Keratinocyte (primary cell): ENCODE measurements at regions not wholly inside any gene's neighbourhood (a gene's known extent, or its start where the extent isn't known, plus 50 kb on each side); places are given as distances from the start of the nearest gene placed in this dataset.
A peak's percentile ranks its signal among the peaks of the same experiment; 100 is the strongest.
"Not testable (repeated sequence)": the region's sequence is repeated elsewhere in the genome, so short reads cannot be mapped to it uniquely, and the experiment has no call there.

ENCODE experiments used
- DNase-seq: peaks from one replicate; pipeline ENCODE4 v3.0.0-alpha.2; 2011; ENCODE audit warnings: low read depth, missing footprints, low spot score
- FAIRE-seq: peaks from 2 replicates; lab custom pipeline; 2011; peaks lifted over from hg19 to GRCh38; lab: Jason Lieb, UNC
- H2AFZ ChIP-seq: 2 replicates; pipeline ENCODE4 v1.6.0; 2012; ENCODE audit warnings: low read length, control low read depth, inconsistent platforms; ENCODE audit not compliant: control insufficient read depth
- H3K27ac ChIP-seq: 2 replicates; pipeline ENCODE4 v1.5.1; 2011; ENCODE audit warnings: low read length; ENCODE audit not compliant: control insufficient read depth, insufficient read depth
- H3K27me3 ChIP-seq: 3 replicates; pipeline ENCODE4 v1.6.0; 2011; ENCODE audit warnings: low read length; ENCODE audit not compliant: control insufficient read depth, insufficient read depth; ENCODE audit errors: extremely low read depth
- H3K36me3 ChIP-seq, 2 experiments: 2 replicates in 1 of 2; 3 replicates in 1 of 2; pipeline ENCODE4 v1.5.1; 2011; ENCODE audit warnings: low read length in 2 of 2, mild to moderate bottlenecking in 1 of 2; ENCODE audit not compliant: control insufficient read depth in 2 of 2, insufficient read depth in 2 of 2; ENCODE audit errors: extremely low read depth in 1 of 2
- H3K4me1 ChIP-seq: 3 replicates; pipeline ENCODE4 v1.5.1; 2011; ENCODE audit warnings: low read length; ENCODE audit not compliant: control insufficient read depth, insufficient read depth; ENCODE audit errors: extremely low read depth
- H3K4me2 ChIP-seq: 3 replicates; pipeline ENCODE4 v1.6.0; 2011; ENCODE audit warnings: low read depth, low read length; ENCODE audit not compliant: control insufficient read depth, insufficient read depth; ENCODE audit errors: extremely low read depth
- H3K4me3 ChIP-seq, 3 experiments: fragments of 200-600 bp in 1 of 3; sonication (generic) in 1 of 3; 2 replicates in 2 of 3; 3 replicates in 1 of 3; pipeline ENCODE4 v1.5.1; 2011 to 2016; ENCODE audit warnings: low read length in 3 of 3, mild to moderate bottlenecking in 3 of 3, control low read depth in 2 of 3, inconsistent platforms in 1 of 3, low read depth in 1 of 3, mixed read lengths in 1 of 3, mixed run types in 1 of 3, moderate library complexity in 1 of 3; ENCODE audit not compliant: control insufficient read depth in 2 of 3, insufficient read depth in 2 of 3; ENCODE audit errors: extremely low read depth in 1 of 3
- H3K79me2 ChIP-seq: 2 replicates; pipeline ENCODE4 v1.6.0; 2012; ENCODE audit warnings: low read length; ENCODE audit not compliant: control insufficient read depth, insufficient read depth
- H3K9ac ChIP-seq: 3 replicates; pipeline ENCODE4 v1.6.0; 2011; ENCODE audit warnings: low read length; ENCODE audit not compliant: control insufficient read depth, insufficient read depth; ENCODE audit errors: extremely low read depth
- H3K9me1 ChIP-seq: 3 replicates; pipeline ENCODE4 v1.6.0; 2011; ENCODE audit warnings: low read length; ENCODE audit not compliant: control insufficient read depth, insufficient read depth; ENCODE audit errors: extremely low read depth
- H3K9me3 ChIP-seq: 2 replicates; pipeline ENCODE4 v1.5.1; 2012; ENCODE audit warnings: low read depth, low read length; ENCODE audit not compliant: control insufficient read depth
- H4K20me1 ChIP-seq: 3 replicates; pipeline ENCODE4 v1.6.0; 2011; ENCODE audit warnings: low read length; ENCODE audit not compliant: control insufficient read depth, insufficient read depth; ENCODE audit errors: extremely low read depth
- EZH2 ChIP-seq: IDR thresholded peaks from one replicate; pipeline ENCODE4 v1.6.1; 2012; ENCODE audit warnings: inconsistent platforms, mild to moderate bottlenecking, low read length, moderate library complexity
- dilution Hi-C: fragments of 300-500 bp; cut with MboI; formaldehyde crosslinking; loops from one replicate; pipeline ENCODE4 v1.7.0; 2020; ENCODE audit warnings: low sequenced_read_pairs; ENCODE audit not compliant: extremely low pct_ligation_motif_present
- TF ChIP-seq, protein P1 (sequence below), 3 experiments: IDR thresholded peaks in 1 of 3; conservative IDR thresholded peaks in 1 of 3; optimal IDR thresholded peaks in 1 of 3; 2 replicates in 2 of 3; 3 replicates in 1 of 3; pipeline versions ENCODE3 to v1.5.1; 2011; ENCODE audit warnings: low read length in 3 of 3, mild to moderate bottlenecking in 3 of 3, moderate library complexity in 2 of 3, control low read depth in 1 of 3, inconsistent platforms in 1 of 3; ENCODE audit not compliant: insufficient read depth in 2 of 3; ENCODE audit errors: extremely low read depth in 1 of 3

GRCh38 chr14:56004786-56005185 lies 113.4 kb upstream of the PELI2 start:
- TF ChIP-seq EZH2: no peak
- TF ChIP-seq, protein P1, sequence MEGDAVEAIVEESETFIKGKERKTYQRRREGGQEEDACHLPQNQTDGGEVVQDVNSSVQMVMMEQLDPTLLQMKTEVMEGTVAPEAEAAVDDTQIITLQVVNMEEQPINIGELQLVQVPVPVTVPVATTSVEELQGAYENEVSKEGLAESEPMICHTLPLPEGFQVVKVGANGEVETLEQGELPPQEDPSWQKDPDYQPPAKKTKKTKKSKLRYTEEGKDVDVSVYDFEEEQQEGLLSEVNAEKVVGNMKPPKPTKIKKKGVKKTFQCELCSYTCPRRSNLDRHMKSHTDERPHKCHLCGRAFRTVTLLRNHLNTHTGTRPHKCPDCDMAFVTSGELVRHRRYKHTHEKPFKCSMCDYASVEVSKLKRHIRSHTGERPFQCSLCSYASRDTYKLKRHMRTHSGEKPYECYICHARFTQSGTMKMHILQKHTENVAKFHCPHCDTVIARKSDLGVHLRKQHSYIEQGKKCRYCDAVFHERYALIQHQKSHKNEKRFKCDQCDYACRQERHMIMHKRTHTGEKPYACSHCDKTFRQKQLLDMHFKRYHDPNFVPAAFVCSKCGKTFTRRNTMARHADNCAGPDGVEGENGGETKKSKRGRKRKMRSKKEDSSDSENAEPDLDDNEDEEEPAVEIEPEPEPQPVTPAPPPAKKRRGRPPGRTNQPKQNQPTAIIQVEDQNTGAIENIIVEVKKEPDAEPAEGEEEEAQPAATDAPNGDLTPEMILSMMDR (optimal IDR thresholded peaks at IDR 0.05 in 1 of 3, IDR thresholded peaks at IDR 0.05 in 1 of 3, conservative IDR thresholded peaks at IDR 0.05 in 1 of 3; ENCODE audit: extremely low read depth in 1 of 3, insufficient read depth in 2 of 3, low read length in 3 of 3): no peak
- H3K4me2 ChIP-seq: peak overlapping the region; percentile 65
- H4K20me1 ChIP-seq: no peaks in the 10 kb centered on the region
- peak overlapping the region; percentile 57 for H3K9ac ChIP-seq
- H3K9me3 ChIP-seq: no peaks in the 10 kb centered on the region
- dilution Hi-C loops: no loop called here
- no peaks in the 10 kb centered on the region for H3K79me2 ChIP-seq
- H3K9me1 ChIP-seq: no peaks in the 10 kb centered on the region
- peak overlapping the region; percentile 43 for H3K27ac ChIP-seq
- H3K36me3 ChIP-seq: no peaks in the 10 kb centered on the region
- FAIRE-seq: no peak
- H2AFZ ChIP-seq: peak overlapping the region; percentile 34
- no peak for DNase-seq
- H3K4me3 ChIP-seq: peak overlapping the region in 1 of 3 experiments; percentile 26
- no peaks in the 10 kb centered on the region for H3K27me3 ChIP-seq
- peaks cover 7% of the 10 kb centered on the region for H3K4me1 ChIP-seq

DNA sequence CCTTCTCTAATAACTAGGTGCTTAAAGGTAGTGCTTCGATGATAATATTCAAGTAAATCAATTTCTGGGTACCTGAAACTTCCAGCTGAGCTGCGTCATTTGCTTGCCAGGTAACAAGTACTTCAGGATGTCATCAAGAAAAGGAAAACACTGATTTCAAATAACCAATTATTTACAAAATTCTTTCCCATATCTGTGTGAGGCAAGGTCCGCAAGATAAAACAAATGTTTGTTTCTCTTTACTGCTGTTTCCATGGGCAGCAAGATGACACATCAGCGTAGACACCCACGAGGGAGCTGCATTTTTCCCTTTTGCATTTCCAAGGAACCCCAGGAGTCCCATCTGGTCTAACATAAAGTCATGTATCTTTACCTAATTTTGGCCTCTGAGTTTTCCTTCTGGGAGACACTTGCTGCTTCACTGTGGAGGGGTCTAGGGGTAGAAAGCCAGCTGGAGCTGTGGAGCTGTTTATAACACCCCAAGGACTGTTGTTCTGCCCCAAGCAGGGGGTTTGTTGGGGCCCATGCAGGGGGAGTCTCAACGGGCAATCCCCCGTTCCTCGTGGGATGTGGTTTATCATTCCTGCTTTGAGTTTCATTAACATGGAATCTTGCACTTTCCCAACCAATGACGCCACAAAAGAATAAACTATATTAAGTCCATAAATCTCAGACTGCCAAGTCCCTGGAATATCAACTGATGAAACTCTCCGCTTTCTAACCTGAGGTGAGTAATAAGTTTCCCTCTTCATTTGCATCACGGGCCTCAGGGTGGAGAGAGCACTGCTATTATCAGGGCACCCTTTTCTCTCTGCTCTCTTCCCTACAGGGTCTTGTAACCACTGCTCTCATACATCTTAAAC lies 112.8 kb upstream of the PELI2 start:
- Histone ChIP-seq H3K9me1 (no peaks in the 10 kb centered on the region), H3K27ac (peak overlapping the region; percentile 43), H3K4me1 (peaks cover 7% of the 10 kb centered on the region), H3K9me3 (no peaks in the 10 kb centered on the region), H3K27me3 (no peaks in the 10 kb centered on the region), H3K9ac (peak overlapping the region; percentile 57), H3K4me2 (peak overlapping the region; percentile 65), H3K4me3 (peak overlapping the region in 1 of 3 experiments; percentile 26), H4K20me1 (no peaks in the 10 kb centered on the region), H2AFZ (peak overlapping the region; percentile 34), H3K36me3 (no peaks in the 10 kb centered on the region), H3K79me2 (no peaks in the 10 kb centered on the region)
- no peak for FAIRE-seq
- dilution Hi-C loops: no loop called here
- DNase-seq: no peak
- TF ChIP-seq, protein P1 (optimal IDR thresholded peaks at IDR 0.05 in 1 of 3, IDR thresholded peaks at IDR 0.05 in 1 of 3, conservative IDR thresholded peaks at IDR 0.05 in 1 of 3; ENCODE audit: extremely low read depth in 1 of 3, insufficient read depth in 2 of 3, low read length in 3 of 3): no peak
- TF ChIP-seq EZH2: no peak

- H3K9me3 ChIP-seq, H3K36me3 ChIP-seq, DNase-seq, H3K9ac ChIP-seq, H4K20me1 ChIP-seq, H3K79me2 ChIP-seq, H3K4me2 ChIP-seq, H3K27me3 ChIP-seq, H3K27ac ChIP-seq, H3K4me1 ChIP-seq, H2AFZ ChIP-seq, FAIRE-seq, H3K4me3 ChIP-seq, H3K9me1 ChIP-seq, dilution Hi-C loops: not testable (repeated sequence)
Measured at GRCh38 chr14:56007491-56007890, 110.7 kb upstream of the PELI2 start.
